NT2/D1 (cell line): ENCODE measurements at regions not wholly inside any gene's neighbourhood (a gene's known extent, or its start where the extent isn't known, plus 50 kb on each side); places are given as distances from the start of the nearest gene placed in this dataset.

Source experiments
- SUZ12 ChIP-seq: IDR thresholded peaks from 2 replicates; pipeline ENCODE4 v1.6.1; 2011; ENCODE audit not compliant: insufficient read length, insufficient read depth; ENCODE audit errors: extremely low read depth
- YY1 ChIP-seq: IDR thresholded peaks from 2 replicates; pipeline ENCODE4 v1.6.1; 2011; ENCODE audit not compliant: insufficient read length, insufficient read depth
- ZNF274 ChIP-seq: IDR thresholded peaks from 2 replicates; pipeline ENCODE4 v1.6.1; 2011; ENCODE audit warnings: mild to moderate bottlenecking, low read depth, low read length

GRCh38 chr2:45104429-45104828, 95.2 kb upstream of the SIX2 start:
- TF ChIP-seq YY1: no peak
- no peak for TF ChIP-seq ZNF274
- no peak for TF ChIP-seq SUZ12
